GM18507 (cell line): ENCODE measurements at regions not wholly inside any gene's neighbourhood (a gene's known extent, or its start where the extent isn't known, plus 50 kb on each side); places are given as distances from the start of the nearest gene placed in this dataset.
"Not testable (repeated sequence)": the region's sequence is repeated elsewhere in the genome, so short reads cannot be mapped to it uniquely, and the experiment has no call there.

Source experiments
- DNase-seq: peaks from one replicate; pipeline ENCODE4 v3.0.0; 2011; ENCODE audit warnings: low read depth; ENCODE audit not compliant: insufficient read length; ENCODE audit errors: extremely low spot score
- FAIRE-seq: peaks from 2 replicates; lab custom pipeline; 2011; peaks lifted over from hg19 to GRCh38; lab: Jason Lieb, UNC

- not testable (repeated sequence) for DNase-seq, FAIRE-seq
Observed at GRCh38 chr1:206307442-206307841, 104.1 kb downstream of the SRGAP2 start.

- not testable (repeated sequence) for DNase-seq, FAIRE-seq
Observed at GRCh38 chr1:206310948-206311347, 107.6 kb downstream of the SRGAP2 start.

GRCh38 chr1:206311611-206312273 lies 108.4 kb downstream of the SRGAP2 start:
- DNase-seq, FAIRE-seq: not testable (repeated sequence)

GRCh38 chr1:206312274-206312665 lies 108.9 kb downstream of the SRGAP2 start:
- FAIRE-seq, DNase-seq: not testable (repeated sequence)

GRCh38 chr1:206314951-206315636 lies 111.8 kb downstream of the SRGAP2 start:
- not testable (repeated sequence) for DNase-seq, FAIRE-seq

- not testable (repeated sequence) for FAIRE-seq, DNase-seq
Observed at GRCh38 chr1:206316901-206317300, 113.6 kb downstream of the SRGAP2 start.

- DNase-seq, FAIRE-seq: not testable (repeated sequence)
Observed at GRCh38 chr1:206317878-206318514, 114.7 kb downstream of the SRGAP2 start.

- not testable (repeated sequence) for FAIRE-seq, DNase-seq
Observed at GRCh38 chr1:206320227-206320626, 116.9 kb downstream of the SRGAP2 start.

GRCh38 chr1:206326159-206326939 lies 123.0 kb downstream of the SRGAP2 start:
- not testable (repeated sequence) for DNase-seq, FAIRE-seq

- not testable (repeated sequence) for FAIRE-seq, DNase-seq
Observed at GRCh38 chr1:206331597-206331996, 128.3 kb downstream of the SRGAP2 start.

GRCh38 chr1:206333316-206333715 lies 130.0 kb downstream of the SRGAP2 start:
- not testable (repeated sequence) for DNase-seq, FAIRE-seq

GRCh38 chr1:206333897-206334296 lies 130.6 kb downstream of the SRGAP2 start:
- FAIRE-seq, DNase-seq: not testable (repeated sequence)

GRCh38 chr1:206334481-206334880 lies 131.1 kb downstream of the SRGAP2 start:
- not testable (repeated sequence) for DNase-seq, FAIRE-seq

GRCh38 chr1:206335162-206335561 lies 131.8 kb downstream of the SRGAP2 start:
- FAIRE-seq, DNase-seq: not testable (repeated sequence)

- DNase-seq, FAIRE-seq: not testable (repeated sequence)
Observed at GRCh38 chr1:206335875-206336846, 132.8 kb downstream of the SRGAP2 start.

GRCh38 chr1:206337024-206337423 lies 133.3 kb upstream of the IKBKE start:
- not testable (repeated sequence) for FAIRE-seq, DNase-seq

GRCh38 chr1:206350493-206351275 lies 119.6 kb upstream of the IKBKE start:
- not testable (repeated sequence) for DNase-seq, FAIRE-seq
